EL (cell line): ENCODE measurements at regions not wholly inside any gene's neighbourhood (a gene's known extent, or its start where the extent isn't known, plus 50 kb on each side); places are given as distances from the start of the nearest gene placed in this dataset.

Experiments used
- DNase-seq: peaks from one replicate; pipeline ENCODE4 v3.0.0-alpha.2; 2016

DNA sequence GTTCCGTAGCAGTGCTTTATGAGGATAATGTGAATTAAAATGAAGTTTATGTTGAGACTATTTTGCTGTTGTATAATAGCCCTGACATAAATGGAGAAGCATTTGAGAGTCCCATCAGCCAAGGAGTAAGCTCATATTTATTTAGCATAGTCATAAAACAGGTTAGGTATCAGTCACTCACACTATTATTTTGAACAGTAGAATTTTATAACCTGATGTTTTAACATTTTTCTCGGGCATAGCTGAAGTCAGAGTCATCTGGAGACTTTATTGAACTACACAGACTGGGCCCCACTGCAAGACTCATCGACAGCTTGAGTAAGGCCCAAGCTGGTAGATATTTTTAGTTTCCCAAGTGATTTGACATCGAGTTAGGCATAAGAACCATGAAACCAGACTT, 620.3 kb upstream of the WWC1 start:
- peak; percentile 54 for DNase-seq

- no peak for DNase-seq
Observed at GRCh38 chr5:167673942-167674341, 617.5 kb upstream of the WWC1 start.

DNA sequence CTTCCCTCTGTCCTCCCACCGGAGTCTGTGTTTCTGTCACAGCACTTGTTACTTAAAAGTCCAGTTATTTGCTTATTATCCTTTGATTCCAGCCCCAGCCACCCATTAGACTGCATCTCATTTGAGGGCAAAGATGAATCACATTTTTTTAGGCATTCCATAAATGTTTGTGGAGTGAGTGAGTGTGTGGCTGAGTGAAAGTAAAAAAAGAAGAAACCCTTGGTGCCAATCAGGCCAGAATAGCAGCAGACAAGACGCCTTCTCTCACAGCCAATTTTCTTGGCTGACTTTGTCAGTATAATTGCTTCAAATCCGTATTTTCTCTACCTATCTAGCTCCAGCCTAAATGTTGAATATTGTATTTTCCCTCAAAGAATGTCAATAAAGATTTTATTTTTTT, 613.0 kb upstream of the WWC1 start:
- peak; percentile 61 for DNase-seq

DNA sequence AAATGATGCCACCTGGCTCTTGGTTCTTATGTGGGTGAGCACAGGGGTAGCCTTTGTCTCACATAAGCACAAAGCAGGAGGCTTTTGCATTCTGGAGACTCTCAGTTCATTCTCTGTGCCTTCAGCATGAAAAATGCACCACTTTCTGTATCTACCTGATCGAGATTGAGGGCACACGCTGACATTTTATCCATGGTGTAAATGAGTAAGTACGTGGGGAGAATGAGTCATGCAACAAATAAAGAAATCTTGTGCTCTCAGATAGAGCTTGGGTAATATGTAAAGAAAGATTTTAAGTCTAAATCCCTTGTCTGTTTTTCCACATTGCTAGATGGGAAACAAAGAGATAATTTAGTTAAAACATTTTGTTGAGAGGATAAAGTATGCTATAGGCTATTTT, 607.2 kb upstream of the WWC1 start:
- no peak for DNase-seq

DNA sequence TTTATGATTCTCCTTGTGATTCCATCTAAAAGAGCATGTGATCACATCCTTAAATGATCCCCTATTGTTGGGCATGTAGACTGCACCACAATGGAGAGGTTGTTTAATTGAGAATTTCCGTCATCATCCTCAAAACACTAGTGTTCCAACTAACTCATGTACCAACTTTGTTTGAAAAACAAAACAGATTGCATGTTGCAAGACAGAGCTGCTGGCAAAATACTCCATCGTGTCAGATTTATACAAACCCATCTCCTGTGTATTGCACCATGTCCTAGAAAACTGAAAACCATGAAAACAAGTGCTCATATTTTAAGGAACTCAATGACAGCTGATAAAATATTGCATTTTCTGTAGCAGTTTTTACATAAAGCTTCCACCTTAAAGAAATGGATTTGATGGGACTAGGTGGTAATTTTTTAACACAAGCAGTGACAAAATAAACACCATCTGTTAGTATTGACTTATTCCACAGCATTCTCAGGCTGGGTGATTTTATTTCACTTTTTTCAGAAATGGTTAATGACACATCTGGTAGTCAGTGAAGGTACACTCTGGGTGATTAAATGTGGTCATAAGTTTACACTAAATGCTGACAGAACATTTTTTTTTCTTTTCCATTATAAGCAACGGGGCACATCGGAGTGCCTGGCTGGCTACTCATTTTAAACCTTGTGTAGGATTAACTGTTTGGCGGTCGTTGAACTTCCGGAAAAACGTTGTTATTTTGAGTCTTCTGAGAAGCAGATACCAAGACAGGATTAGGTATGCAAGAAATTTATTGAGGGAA, 602.9 kb upstream of the WWC1 start:
- no peak for DNase-seq

- no peak for DNase-seq
Observed at GRCh38 chr5:167694325-167695147, 596.9 kb upstream of the WWC1 start.

GRCh38 chr5:167696558-167697314, 594.7 kb upstream of the WWC1 start:
- DNase-seq = no peak

DNA sequence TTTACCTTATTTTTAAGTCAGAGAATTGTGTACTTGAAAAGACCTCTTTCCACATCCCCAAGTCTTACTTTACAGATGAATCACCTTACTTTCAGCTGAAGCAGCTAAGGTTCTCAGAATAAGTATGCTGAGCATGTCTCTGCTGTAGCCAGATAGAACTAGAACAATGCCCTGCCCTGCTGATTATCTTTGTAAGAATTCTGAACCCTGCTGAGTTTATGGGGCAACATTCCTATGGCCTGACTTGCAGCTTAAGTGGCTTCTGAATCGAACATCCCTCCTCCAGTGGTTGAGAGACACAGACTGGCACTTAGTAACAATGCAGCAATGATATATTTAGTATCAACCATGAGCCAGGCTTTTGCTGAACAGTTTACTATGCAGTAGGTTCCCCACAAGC, 592.0 kb upstream of the WWC1 start:
- DNase-seq = peak; percentile 99

DNA sequence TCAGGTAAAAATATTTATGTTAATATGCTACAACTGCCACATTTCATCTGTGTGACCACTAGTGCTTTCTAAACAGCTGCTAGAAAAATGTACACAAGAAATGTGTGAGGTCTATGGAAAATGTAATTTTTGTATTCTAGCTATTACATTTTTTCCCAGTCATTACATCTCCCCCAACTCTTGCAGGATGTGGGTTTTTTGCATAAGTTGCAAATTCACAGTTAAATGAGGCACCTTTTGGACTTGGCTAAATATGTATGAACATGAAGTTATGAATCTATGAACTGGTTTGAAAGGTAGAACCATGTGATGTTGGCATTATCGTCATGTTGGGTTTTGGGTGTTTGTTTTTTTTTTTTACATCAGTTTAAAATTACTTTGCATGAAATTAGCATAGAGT, 590.4 kb upstream of the WWC1 start:
- DNase-seq = no peak

DNA sequence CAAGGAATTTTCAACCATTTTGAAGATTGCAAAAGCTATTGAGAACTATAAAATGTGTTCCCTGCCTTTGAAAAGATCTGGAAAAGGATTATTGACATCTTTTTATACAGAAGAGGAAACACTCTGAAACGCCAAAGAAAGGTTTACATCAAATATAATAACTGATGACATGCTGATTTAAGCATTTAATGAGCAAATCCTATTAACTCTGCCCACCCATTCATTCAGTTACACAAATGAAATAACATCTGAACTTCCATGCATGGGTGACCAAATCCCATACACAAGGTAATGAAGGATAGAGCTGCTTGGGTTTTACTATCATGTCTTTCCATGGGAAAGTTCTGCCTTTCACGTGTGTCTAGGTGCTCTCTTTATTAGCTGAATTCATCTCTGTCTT, 589.4 kb upstream of the WWC1 start:
- no peak for DNase-seq

DNA sequence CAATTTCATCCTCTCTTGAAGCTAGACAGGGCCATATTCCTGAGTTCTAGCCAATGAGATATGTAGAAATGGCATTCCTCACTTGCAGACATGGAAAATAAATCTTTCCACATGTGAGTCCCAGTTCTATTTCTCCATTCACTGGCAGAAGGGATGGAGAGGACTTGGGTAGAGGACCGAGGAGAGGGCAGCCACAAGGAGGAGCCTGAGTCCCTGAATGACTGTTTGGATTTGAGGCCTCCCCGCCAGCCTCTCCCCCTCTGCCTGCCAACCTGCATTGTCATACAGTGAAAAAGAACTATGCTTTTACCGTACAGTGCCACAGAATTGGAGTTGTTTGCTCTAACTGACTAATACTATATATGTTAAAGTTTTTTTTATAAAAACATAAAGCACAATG, 583.0 kb upstream of the WWC1 start:
- DNase-seq = no peak

DNA sequence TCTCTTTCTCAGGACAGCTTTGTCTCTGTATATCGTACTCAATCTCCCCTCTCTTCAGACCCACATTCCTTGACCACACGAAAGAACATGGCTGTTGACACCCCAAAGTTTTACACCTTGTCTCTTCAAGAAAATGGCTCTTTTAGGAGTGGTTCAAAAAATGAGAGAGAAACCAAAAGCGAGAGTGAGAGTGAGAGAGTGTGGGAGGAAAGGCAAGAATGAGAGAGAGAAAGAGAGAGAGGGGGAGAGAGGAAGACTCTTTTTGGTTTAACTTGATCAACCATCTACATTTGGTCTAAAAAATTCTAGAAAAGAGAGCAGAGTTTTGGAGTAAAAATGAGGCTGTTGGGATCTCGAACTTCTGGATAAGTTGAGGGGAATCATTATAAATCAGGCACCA, 581.8 kb upstream of the WWC1 start:
- no peak for DNase-seq

DNA sequence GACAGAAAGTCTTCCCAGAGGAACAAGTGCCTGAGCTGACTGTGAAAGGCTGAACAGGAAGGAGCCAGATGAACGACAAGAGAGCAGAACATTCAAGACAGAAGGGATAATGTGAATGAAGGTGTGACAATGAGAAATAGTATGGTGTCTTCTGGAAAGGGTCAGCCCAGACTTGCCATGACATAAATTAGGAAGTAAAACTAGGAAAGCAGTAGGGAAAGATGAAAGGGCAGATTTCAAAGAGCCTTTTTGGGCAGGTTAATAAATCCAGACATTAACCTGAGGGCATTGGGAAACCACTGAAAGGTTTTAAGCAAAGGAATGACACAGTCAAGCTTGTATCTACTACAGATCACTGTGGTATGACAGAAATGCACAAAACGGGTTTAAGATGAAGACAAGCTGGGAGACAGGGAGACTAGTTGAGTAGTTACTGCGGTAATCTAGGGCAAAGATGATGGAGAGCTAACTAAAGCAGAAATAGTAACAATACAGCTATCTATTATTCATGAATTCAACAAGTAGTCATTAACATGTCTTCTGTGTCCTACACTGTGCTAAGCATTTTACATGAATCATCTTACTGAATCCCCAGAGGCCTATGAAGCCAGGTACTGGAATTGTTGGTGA, 580.9 kb upstream of the WWC1 start:
- peak; percentile 41 for DNase-seq

- DNase-seq = no peak
Observed at GRCh38 chr5:167712986-167713585, 578.4 kb upstream of the WWC1 start.

DNA sequence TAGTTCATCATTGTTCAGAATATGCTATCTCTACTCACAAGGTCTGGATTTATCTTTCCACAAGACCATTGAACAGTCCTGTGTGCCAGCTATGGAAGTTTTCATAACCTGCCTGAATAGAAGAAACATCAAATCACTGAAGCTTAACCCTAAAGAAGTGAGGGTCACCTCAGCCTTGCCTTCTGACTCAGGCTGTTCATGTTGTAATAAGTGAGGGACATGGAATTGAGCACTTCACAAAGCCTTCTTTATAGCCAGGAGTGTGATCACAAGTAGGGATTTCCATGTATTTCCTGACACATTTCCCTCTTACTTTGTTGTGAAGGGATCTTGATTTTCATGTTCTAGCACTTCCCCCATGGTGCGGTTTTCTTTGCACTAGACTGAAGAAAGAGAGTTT, 577.5 kb upstream of the WWC1 start:
- no peak for DNase-seq

DNA sequence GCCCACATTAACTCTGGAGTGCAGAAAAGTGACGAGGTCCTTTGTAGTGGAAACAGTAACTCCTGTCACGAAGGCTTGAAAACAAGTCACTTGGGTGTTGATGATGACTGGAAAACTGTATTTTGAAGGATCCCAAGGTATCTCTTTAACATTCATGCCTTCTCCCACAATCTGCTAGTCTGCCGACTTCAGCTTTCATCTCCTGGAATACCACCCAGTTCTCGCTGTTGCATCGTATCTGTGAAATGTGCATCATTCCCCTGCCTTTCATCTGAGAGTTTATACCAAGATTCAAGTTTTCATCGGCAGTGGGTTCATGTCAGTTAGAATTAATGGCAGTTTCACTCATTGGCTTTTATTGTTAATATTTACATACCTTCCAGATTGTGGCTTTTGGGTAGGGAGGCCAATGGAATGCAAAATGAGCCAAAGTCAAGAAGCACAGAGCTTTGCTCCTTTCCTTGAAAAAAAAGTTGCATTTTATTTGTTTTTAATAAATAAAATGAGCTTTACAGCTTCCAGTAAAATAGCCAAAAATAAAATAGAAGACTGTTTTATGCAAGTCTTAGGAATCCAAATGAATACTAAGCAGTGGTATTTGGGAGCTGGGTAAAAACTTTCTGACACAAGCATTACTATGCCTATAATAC, 575.2 kb upstream of the WWC1 start:
- DNase-seq = peak; percentile 43

- peak; percentile 53 for DNase-seq
Observed at GRCh38 chr5:167720259-167720658, 571.2 kb upstream of the WWC1 start.

DNA sequence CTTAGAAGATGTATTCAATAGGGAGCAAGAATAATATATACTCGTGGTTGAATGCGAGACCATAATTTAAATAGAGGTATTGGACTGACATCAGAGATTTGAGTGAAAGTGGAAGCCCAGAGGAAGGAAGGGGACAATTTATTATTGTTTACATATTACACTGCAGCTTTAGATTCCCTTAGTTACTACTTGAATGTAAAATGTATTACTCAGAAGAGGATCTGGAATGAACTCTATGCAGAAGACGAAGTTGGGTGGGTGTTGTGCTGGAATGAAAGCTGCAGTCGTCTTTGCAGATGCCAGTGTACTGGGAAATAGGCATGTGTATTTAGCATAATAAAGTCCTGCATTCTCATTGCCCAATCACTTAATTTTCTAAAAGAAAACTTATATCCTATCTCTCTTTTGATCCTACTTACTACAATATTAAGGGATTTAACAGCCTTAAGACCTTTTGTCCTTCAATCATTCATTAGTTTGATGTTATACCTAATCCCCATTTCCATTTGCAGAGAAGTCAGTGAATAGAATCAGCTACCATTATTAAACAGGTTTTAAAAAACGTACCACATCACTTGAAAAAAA, 570.7 kb upstream of the WWC1 start:
- DNase-seq = peak; percentile 56

DNA sequence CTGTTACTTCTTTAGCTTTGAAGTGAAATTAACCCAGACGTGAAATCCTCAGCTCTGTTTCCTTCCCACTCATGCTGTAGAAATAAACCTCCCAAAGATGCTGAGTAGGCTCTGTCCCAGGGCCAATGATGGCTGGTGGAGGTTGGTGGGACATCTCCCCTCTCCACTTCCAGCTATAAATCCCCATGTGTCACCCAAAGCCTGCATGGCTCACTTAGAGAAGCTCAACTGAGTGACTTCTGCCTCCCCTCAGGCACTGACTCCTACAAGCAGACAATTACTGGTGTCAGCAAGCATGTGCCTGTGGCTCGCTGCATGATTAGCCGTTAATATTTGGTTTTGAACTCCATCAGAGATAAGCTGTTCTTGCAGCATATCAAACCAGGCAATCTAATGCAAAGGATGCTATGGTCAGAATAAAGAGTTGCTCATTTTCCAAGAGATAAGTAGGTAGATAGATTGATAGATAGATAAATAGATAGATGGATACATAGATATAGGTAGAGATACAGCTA, 569.5 kb upstream of the WWC1 start:
- no peak for DNase-seq

- DNase-seq = peak; percentile 83
Observed at GRCh38 chr5:167723254-167723871, 568.1 kb upstream of the WWC1 start.

GRCh38 chr5:167725264-167725663, 566.2 kb upstream of the WWC1 start:
- no peak for DNase-seq
